GM21360 (cell line): ENCODE measurements at regions not wholly inside any gene's neighbourhood (a gene's known extent, or its start where the extent isn't known, plus 50 kb on each side); places are given as distances from the start of the nearest gene placed in this dataset.

Source experiments
- ATAC-seq: cut with Tn5 transposase; IDR thresholded peaks from one replicate; pipeline ENCODE4 v1.9.1; 2021; ENCODE audit warnings: mild to moderate bottlenecking, moderate library complexity; ENCODE audit not compliant: unreplicated experiment

GRCh38 chr13:90397503-90397902 lies 950.0 kb upstream of the MIR17HG start:
- no peak for ATAC-seq

DNA sequence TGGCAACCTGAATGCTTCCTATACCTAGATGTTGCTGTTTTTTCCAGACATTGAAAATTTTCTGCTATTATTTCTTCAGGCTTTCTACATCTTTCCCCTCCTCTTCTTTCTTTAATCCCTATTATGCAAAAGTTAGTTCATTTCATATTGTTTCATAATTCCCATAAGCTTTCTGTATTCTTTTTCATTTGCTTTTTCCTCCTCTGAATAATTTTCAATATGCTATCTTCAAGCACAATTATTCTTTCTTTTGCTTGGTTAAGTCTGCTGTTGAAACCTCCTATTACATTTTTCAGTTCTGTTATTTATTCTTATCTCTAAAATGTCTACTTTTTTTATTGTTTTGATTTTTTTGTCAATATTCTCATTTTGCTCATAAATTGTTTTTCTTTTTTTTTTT lies 947.1 kb upstream of the MIR17HG start:
- ATAC-seq, result no peak

DNA sequence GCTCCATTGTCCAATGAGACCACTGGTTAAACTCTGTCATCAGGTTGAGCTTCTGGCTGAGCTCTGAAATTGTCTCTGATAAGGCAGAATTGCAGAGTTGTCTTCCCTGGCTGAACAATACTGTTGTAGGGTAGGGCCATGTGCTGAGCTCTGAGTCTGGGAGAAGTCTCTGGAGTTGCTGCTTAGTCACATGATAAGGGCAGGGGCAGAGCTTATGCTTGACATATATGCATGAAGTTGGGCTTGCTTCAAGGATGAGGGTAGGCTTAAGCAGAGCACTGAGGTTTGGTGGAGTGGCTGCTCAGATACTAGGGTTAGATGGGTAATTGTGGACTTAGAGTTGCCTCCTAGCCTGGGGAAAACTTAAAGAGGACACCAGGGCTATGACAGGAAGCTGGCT lies 946.3 kb upstream of the MIR17HG start:
- ATAC-seq, result no peak

DNA sequence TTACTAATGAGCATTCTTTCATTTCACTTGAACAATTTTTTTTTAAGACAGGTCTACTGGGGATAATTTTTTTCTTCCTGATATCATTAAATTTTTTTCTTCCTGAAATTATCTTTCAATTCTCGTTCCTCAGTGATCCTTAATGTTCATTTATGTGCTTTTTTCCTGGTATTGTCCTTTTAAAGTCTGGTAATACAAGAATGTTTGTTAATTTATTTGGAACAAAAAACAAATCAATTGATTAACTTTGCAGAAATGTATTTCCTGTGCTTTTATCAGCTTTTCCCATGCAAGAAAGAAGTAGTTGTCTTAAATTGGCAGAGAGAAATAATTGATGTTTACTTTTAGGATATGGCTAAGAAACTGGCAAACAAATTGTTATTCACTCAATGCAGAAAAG lies 945.4 kb upstream of the MIR17HG start:
- ATAC-seq, result no peak

GRCh38 chr13:90402613-90403012 lies 944.9 kb upstream of the MIR17HG start:
- no peak for ATAC-seq

DNA sequence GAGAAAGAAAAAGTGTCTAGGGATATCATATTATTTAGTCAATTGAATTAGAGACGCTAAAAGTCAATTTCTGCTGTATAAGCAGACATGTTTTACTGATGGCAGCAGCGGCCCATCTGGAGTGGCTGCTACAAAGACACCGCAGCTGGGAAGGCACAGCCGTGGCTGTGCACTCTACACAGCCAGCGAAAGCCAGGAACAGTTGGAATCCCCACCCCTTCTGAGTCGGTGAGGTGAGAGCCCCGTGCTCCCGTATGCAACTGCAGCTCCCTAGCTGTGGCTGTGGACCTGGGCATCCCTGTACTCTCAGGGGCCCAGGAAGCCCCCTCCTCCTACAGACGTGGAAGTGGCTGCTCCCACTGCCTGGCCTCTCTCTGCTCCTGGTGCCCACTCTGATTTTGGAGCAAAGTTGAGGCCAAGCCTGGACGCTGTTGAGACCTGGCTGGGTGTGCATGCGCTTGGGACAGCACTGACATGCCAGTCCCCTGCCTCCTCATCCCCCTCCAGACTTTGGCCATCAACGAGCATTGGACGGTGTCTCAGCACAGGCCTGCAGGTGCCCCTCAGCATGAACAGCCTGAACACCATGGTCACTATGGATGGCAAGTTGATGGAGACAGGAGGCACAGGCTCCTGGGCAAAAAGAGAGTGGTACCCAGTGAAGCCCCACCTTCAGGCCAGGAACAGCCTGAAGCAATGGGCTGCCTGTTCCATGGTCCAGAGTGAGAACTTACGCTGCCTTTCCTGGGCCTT lies 944.0 kb upstream of the MIR17HG start:
- no peak for ATAC-seq

- ATAC-seq, result no peak
These were observed 942.2 kb upstream of the MIR17HG start for GRCh38 chr13:90405301-90405700.

- no peak for ATAC-seq
These were observed 934.5 kb upstream of the MIR17HG start for GRCh38 chr13:90412980-90413379.

- no peak for ATAC-seq
These were observed 933.9 kb upstream of the MIR17HG start for GRCh38 chr13:90413548-90413947.

GRCh38 chr13:90414691-90415596 lies 932.5 kb upstream of the MIR17HG start:
- no peak for ATAC-seq

GRCh38 chr13:90415902-90416301 lies 931.6 kb upstream of the MIR17HG start:
- no peak for ATAC-seq

- ATAC-seq, result no peak
These were observed 931.0 kb upstream of the MIR17HG start for GRCh38 chr13:90416519-90416918.

DNA sequence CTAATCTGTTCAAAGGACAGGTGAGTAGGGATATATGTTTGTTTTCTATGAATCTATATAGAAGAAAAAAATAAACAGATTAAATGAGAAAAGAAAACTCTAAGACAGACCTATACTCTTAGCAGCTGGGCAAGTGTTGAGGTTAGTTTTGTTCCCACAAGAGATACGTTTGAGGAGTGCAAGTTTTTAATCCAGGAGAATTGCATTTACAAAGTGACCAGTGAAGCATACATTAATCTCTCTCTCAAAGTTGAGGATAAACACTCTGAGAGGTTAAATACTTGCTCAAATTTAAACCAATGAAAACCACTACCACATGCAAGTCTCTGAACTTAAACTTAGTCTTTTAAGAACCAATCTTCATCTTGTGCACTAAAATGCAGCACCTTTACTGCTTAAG lies 930.5 kb upstream of the MIR17HG start:
- ATAC-seq, result no peak

DNA sequence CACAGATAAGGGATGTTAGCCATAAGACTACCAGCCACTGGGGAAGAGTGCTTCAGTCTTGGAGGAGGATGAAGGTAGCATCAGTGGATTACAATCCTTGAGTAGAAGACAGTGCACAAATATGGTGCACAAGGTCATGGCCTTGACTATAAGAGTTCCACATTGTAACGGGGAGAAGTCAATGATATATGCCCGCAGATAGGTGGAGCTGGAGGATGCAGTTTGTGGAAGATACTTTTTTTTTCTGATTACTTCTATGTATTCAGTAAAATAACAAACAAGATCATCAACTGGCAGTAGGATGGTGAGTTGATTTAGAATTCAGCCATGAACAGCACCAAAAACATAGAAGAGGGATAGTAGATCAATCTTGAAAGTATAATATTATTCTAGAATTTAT lies 926.8 kb upstream of the MIR17HG start:
- ATAC-seq, result no peak

DNA sequence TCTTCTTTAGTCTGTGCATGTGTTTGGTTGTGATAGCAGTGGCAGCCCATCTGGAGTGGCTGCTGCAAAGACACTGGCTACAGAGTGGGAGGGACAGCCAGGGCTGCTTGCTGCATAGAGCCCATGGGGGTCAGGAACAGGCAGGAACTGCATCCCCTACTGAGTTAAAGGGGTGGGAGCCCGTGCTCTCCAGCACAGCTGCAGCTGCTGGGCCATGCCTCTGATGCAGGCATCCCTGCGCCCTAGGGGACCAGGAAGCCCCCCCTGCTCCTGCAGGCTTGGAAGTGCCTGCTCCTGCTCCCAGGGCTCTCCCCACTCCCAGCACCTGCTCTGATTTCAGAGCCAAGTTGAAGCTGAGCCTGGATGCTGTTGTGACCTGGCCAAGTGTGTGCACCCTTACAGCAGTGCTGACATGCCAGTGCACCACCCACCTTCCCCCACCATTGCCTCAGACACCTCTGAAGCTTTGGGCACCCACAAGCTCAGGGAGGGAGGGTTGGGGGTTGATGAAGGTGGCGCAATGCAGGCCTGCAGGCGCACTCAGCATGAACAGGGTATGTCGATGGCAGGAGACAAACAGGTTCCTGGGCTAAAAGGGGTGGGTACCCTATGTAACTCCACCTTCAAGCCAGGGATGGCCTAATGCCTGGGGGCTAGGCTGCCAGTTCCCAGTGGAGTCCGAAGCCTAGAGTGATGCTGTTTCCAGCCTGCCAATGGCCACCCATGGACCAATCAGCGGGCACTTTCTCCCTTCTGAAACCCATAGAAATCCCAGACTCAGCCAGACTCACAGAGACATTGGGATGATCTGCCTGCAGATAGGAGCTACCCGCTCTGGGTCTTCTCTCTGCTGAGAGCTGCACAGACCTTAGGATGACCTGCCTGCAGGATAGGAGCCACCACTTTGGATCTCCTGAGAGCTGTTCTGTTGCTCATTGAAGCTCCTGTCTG lies 919.9 kb upstream of the MIR17HG start:
- no peak for ATAC-seq

- no peak for ATAC-seq
These were observed 918.8 kb upstream of the MIR17HG start for GRCh38 chr13:90428522-90429210.

DNA sequence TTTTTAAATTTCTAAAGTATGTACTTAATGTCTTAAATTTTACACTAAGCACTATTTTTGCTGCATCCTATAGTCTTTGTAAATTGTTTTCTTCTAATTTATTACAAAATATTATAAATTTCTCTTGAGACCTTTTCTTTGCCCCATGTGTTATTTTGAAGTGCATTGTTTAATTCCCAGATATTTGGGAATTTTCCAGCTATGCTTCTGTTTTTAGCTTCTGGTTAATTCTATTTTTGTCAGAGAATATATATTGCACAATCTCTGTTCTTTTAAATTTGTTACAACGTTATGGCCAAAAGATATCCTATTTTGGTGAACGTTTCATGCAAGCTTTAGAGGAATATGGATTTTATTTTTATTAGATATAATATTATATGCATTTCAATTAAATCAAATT lies 917.4 kb upstream of the MIR17HG start:
- no peak for ATAC-seq

DNA sequence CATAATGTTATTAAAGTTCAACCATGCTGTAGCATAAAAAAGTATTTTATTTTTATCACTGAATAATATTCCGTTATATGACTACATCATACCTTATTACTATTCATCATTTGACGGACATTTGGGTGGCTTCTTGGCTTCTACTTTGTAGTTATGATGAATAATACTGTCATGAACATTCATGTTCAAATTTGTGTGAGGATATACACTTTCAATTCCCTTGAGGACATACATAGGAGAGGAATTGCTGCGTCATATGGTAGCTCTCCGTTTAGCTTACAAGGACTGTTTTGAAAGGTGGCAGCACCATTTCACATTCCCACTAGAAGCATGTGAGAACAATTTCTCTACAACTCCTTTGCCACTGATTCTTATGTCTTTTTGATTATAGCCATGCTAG lies 910.8 kb upstream of the MIR17HG start:
- ATAC-seq, result no peak

DNA sequence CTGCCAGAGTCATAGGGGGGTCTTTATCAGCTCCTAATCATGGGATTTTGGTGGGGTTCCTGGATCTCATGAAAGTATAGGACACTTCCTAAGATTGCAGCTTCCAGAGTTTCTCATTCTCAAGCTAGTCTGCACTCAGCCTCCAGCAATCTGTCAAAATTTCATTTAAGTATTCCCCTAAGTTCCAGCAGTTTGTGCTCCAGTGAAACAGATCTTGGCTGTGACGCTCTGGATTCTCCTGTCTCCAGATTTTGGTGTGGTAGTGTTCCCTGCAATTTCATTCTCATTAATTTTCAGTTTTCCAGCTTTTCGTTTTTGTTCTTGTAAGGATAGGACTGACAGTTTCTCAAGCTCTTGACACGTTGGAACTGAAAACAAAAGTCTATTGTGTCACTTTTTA lies 908.9 kb upstream of the MIR17HG start:
- ATAC-seq, result no peak

DNA sequence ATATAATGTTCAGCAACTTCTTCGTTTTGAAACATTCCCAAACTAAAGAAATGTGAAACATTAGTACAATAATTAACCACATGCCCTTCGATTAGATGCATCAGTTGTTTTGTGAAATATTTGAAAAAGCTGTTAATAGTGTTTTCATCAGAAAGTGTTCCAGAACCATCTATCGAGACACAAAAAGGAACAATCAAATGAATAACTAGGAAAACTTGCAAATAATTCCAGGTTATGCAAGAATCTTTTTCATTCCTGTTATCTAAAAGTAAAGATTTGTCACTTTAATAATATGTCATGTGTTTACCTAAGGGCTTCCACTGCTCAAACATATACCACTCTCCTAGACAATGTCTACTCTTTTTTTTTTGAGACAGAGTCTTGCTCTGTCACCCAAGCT lies 904.2 kb upstream of the MIR17HG start:
- no peak for ATAC-seq

- ATAC-seq, result no peak
These were observed 903.3 kb upstream of the MIR17HG start for GRCh38 chr13:90444232-90444631.
